VCaP (cell line): ENCODE measurements at regions not wholly inside any gene's neighbourhood (a gene's known extent, or its start where the extent isn't known, plus 50 kb on each side); places are given as distances from the start of the nearest gene placed in this dataset.

ENCODE experiments used
- H3K27ac ChIP-seq: fragments of 450-650 bp; 2 replicates; pipeline ENCODE4 v1.5.1; 2017
- TF ChIP-seq, protein P1 (sequence below): fragments of 450-650 bp; conservative IDR thresholded peaks from 2 replicates; pipeline ENCODE4 v1.5.1; 2017; ENCODE audit warnings: mild to moderate bottlenecking, moderate library complexity

GRCh38 chr11:92409956-92410355 lies 185.3 kb downstream of the FAT3 start:
- no peak overlapping the region for H3K27ac ChIP-seq
- TF ChIP-seq, protein P1, sequence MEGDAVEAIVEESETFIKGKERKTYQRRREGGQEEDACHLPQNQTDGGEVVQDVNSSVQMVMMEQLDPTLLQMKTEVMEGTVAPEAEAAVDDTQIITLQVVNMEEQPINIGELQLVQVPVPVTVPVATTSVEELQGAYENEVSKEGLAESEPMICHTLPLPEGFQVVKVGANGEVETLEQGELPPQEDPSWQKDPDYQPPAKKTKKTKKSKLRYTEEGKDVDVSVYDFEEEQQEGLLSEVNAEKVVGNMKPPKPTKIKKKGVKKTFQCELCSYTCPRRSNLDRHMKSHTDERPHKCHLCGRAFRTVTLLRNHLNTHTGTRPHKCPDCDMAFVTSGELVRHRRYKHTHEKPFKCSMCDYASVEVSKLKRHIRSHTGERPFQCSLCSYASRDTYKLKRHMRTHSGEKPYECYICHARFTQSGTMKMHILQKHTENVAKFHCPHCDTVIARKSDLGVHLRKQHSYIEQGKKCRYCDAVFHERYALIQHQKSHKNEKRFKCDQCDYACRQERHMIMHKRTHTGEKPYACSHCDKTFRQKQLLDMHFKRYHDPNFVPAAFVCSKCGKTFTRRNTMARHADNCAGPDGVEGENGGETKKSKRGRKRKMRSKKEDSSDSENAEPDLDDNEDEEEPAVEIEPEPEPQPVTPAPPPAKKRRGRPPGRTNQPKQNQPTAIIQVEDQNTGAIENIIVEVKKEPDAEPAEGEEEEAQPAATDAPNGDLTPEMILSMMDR = no peak

- H3K27ac ChIP-seq = no peak overlapping the region
Measured at GRCh38 chr11:92410526-92410925, 185.9 kb downstream of the FAT3 start.

GRCh38 chr11:92411431-92411830 lies 186.8 kb downstream of the FAT3 start:
- TF ChIP-seq, protein P1 = no peak
- no peak overlapping the region for H3K27ac ChIP-seq

More at GRCh38 chr11:92410526-92410925, 185.9 kb downstream of the FAT3 start:
- TF ChIP-seq, protein P1 = no peak

- TF ChIP-seq, protein P1 = no peak
- no peak overlapping the region for H3K27ac ChIP-seq
Measured at GRCh38 chr11:92413757-92414513, 189.3 kb downstream of the FAT3 start.

DNA sequence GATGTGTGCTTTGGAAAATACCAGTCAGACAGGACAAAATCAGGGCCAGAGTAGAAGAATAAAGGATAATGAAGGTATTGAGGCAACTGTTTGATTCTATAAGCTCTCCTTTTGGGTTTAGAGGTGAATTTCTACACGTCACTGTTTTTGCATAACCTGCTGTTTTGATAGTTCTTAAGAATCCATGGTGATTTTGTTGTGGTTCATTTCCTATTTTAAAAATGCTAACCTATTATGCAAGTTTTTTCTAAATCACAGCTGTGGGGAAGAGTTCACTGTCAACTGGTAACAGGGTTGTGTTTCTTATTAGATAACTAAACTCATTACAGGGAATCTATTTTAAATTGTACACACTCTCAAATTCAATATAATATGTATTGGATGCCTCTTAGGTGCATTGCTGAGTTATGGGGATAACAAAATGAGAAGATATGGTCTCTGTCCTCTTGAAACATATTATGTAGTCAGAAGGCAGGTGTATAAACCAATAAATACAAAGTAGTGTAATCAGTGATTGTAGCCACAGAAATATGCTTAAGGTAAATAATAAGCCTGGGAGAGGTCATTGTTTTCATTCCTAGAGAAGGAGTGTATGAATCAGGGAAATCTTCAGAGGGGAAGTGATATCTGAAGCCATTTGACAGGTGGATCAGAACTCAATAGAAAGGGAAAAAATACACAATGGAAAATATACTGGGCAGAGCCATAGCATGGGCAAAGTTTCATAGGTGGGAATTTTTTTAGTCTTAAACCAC lies 192.5 kb downstream of the FAT3 start:
- TF ChIP-seq, protein P1 = no peak
- H3K27ac ChIP-seq = no peak overlapping the region

- TF ChIP-seq, protein P1 = no peak
- no peak overlapping the region for H3K27ac ChIP-seq
Measured at GRCh38 chr11:92423115-92424034, 198.8 kb downstream of the FAT3 start.

GRCh38 chr11:92424281-92424680 lies 199.7 kb downstream of the FAT3 start:
- TF ChIP-seq, protein P1 = no peak
- H3K27ac ChIP-seq = no peak overlapping the region
